Muscle layer of duodenum (tissue), 2 donors: ENCODE measurements at regions not wholly inside any gene's neighbourhood (a gene's known extent, or its start where the extent isn't known, plus 50 kb on each side); places are given as distances from the start of the nearest gene placed in this dataset.
"Not testable (repeated sequence)": the region's sequence is repeated elsewhere in the genome, so short reads cannot be mapped to it uniquely, and the experiment has no call there.

Source experiments
- H3K27ac ChIP-seq: one replicate; pipeline ENCODE4 v1.7.0; 2013; ENCODE audit warnings: mild to moderate bottlenecking, low read length
- H3K27me3 ChIP-seq: one replicate; pipeline ENCODE4 v1.7.0; 2013; ENCODE audit warnings: low read depth, mild to moderate bottlenecking, control low read depth, low read length
- H3K36me3 ChIP-seq, 2 donors: one replicate each; pipeline ENCODE4 v1.7.0; 2013; ENCODE audit warnings: low read length in 2 of 2, control low read depth in 1 of 2, mild to moderate bottlenecking in 1 of 2; ENCODE audit not compliant: insufficient read depth in 2 of 2, control insufficient read depth in 1 of 2
- H3K4me1 ChIP-seq, 2 donors: one replicate each; pipeline ENCODE4 v1.7.0; 2013; ENCODE audit warnings: low read length in 2 of 2, mild to moderate bottlenecking in 2 of 2, control low read depth in 1 of 2, moderate library complexity in 1 of 2; ENCODE audit not compliant: insufficient read depth in 2 of 2, control insufficient read depth in 1 of 2
- H3K4me3 ChIP-seq, 2 donors: one replicate each; pipeline ENCODE4 v1.7.0; 2013; ENCODE audit warnings: low read length in 2 of 2, low read depth in 1 of 2, mild to moderate bottlenecking in 1 of 2
- H3K9me3 ChIP-seq, 2 donors: one replicate each; pipeline ENCODE4 v1.7.0; 2013; ENCODE audit warnings: low read length in 2 of 2, control low read depth in 1 of 2, mild to moderate bottlenecking in 1 of 2; ENCODE audit not compliant: control insufficient read depth in 1 of 2
- donor health status: healthy.

GRCh38 chrX:43405191-43405590, 250.9 kb upstream of the MAOA start:
- no peaks in the 10 kb centered on the region for H3K9me3 ChIP-seq
- H3K36me3 ChIP-seq, result no peaks in the 10 kb centered on the region
- H3K27me3 ChIP-seq, result no peaks in the 10 kb centered on the region
- no peaks in the 10 kb centered on the region for H3K4me1 ChIP-seq
- H3K4me3 ChIP-seq, result no peak overlapping the region
- no peak overlapping the region for H3K27ac ChIP-seq

- H3K4me3 ChIP-seq, result no peak overlapping the region
- H3K27ac ChIP-seq, result no peak overlapping the region
- H3K4me1 ChIP-seq, result no peaks in the 10 kb centered on the region
- no peaks in the 10 kb centered on the region for H3K9me3 ChIP-seq
- no peaks in the 10 kb centered on the region for H3K36me3 ChIP-seq
- H3K27me3 ChIP-seq, result no peaks in the 10 kb centered on the region
Observed at GRCh38 chrX:43423876-43424275, 232.2 kb upstream of the MAOA start.

- Histone ChIP-seq H3K27me3 (no peaks in the 10 kb centered on the region), H3K4me3 (no peak overlapping the region), H3K4me1 (no peaks in the 10 kb centered on the region), H3K27ac (no peak overlapping the region), H3K36me3 (no peaks in the 10 kb centered on the region), H3K9me3 (no peaks in the 10 kb centered on the region)
Observed at GRCh38 chrX:43436517-43436916, 219.6 kb upstream of the MAOA start.

GRCh38 chrX:43446752-43447151, 209.3 kb upstream of the MAOA start:
- H3K9me3 ChIP-seq, result peaks cover 0 to 8% of the 10 kb centered on the region in 2 donors
- no peaks in the 10 kb centered on the region for H3K4me1 ChIP-seq
- no peaks in the 10 kb centered on the region for H3K36me3 ChIP-seq
- no peak overlapping the region for H3K4me3 ChIP-seq
- H3K27ac ChIP-seq, result no peak overlapping the region
- no peaks in the 10 kb centered on the region for H3K27me3 ChIP-seq

GRCh38 chrX:43448688-43449087, 207.4 kb upstream of the MAOA start:
- Histone ChIP-seq H3K9me3 (peaks cover 0 to 13% of the 10 kb centered on the region in 2 donors), H3K4me3 (no peak overlapping the region), H3K4me1 (no peaks in the 10 kb centered on the region), H3K27me3 (no peaks in the 10 kb centered on the region), H3K27ac (no peak overlapping the region), H3K36me3 (no peaks in the 10 kb centered on the region)

GRCh38 chrX:43450355-43450754, 205.7 kb upstream of the MAOA start:
- no peaks in the 10 kb centered on the region for H3K36me3 ChIP-seq
- H3K27ac ChIP-seq, result no peak overlapping the region
- no peak overlapping the region for H3K4me3 ChIP-seq

GRCh38 chrX:43451976-43452686, 204.0 kb upstream of the MAOA start:
- not testable (repeated sequence) for H3K27ac ChIP-seq, H3K27me3 ChIP-seq, H3K4me1 ChIP-seq, H3K4me3 ChIP-seq, H3K36me3 ChIP-seq
- H3K9me3 ChIP-seq, result peaks cover 0 to 13% of the 10 kb centered on the region in 2 donors

More at GRCh38 chrX:43450355-43450754, 205.7 kb upstream of the MAOA start:
- no peaks in the 10 kb centered on the region for H3K4me1 ChIP-seq
- H3K9me3 ChIP-seq, result peaks cover 0 to 13% of the 10 kb centered on the region in 2 donors
- H3K27me3 ChIP-seq, result no peaks in the 10 kb centered on the region

GRCh38 chrX:43456063-43456462, 200.0 kb upstream of the MAOA start:
- Histone ChIP-seq H3K27me3 (no peaks in the 10 kb centered on the region), H3K36me3 (no peaks in the 10 kb centered on the region), H3K4me3 (no peak overlapping the region), H3K4me1 (no peaks in the 10 kb centered on the region), H3K9me3 (peaks cover 0 to 11% of the 10 kb centered on the region in 2 donors), H3K27ac (no peak overlapping the region)

- no peak overlapping the region for H3K27ac ChIP-seq
- no peaks in the 10 kb centered on the region for H3K4me1 ChIP-seq
- no peak overlapping the region for H3K4me3 ChIP-seq
- H3K36me3 ChIP-seq, result no peaks in the 10 kb centered on the region
- H3K9me3 ChIP-seq, result peaks cover 0 to 3% of the 10 kb centered on the region in 2 donors
- H3K27me3 ChIP-seq, result no peaks in the 10 kb centered on the region
Observed at GRCh38 chrX:43456906-43457305, 199.2 kb upstream of the MAOA start.

- Histone ChIP-seq H3K4me3 (no peak overlapping the region), H3K4me1 (no peaks in the 10 kb centered on the region), H3K36me3 (no peaks in the 10 kb centered on the region), H3K9me3 (no peaks in the 10 kb centered on the region), H3K27ac (no peak overlapping the region), H3K27me3 (no peaks in the 10 kb centered on the region)
Observed at GRCh38 chrX:43467608-43468234, 188.4 kb upstream of the MAOA start.

GRCh38 chrX:43469391-43470054, 186.6 kb upstream of the MAOA start:
- no peaks in the 10 kb centered on the region for H3K27me3 ChIP-seq
- H3K4me1 ChIP-seq, result no peaks in the 10 kb centered on the region
- H3K27ac ChIP-seq, result no peak overlapping the region
- H3K36me3 ChIP-seq, result no peaks in the 10 kb centered on the region
- no peaks in the 10 kb centered on the region for H3K9me3 ChIP-seq
- no peak overlapping the region for H3K4me3 ChIP-seq
